ENCODE measurements at regions not wholly inside any gene's neighbourhood (a gene's known extent, or its start where the extent isn't known, plus 50 kb on each side); places are given as distances from the start of the nearest gene placed in this dataset.

DNA sequence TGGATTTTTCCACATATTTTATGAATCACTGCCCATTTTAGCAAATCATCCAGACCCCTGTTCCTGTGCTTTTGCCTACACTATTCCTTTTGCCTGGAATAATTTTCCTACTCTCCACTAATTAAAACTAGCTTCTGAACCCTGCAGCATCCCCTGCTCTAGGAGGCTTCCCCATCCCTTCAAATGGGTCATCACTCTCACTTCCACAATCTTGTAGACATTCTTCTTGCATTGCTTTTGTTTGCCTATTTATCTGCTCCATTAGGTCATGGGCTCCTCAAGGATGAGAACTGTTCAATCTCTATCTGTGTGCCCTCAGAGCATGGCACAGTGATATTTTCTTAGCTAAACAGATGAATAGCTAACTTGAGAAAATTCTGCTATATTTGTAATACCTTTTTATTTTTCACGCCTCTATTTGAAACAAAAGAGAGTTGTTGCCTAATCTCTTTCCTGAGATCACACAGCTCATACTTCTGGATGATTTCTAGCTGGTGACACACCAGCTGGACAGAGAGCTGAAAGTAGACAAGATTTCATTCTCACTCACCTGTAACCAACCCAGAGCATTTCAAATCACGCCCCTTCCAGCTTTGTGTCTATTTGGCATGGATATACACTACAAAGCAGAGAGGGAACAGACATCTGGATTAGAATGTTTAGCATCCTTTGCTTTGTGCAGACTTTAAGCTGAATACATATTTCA is 466.0 kb downstream of the FOXO1 start:
- no peak for DNase-seq

DNA sequence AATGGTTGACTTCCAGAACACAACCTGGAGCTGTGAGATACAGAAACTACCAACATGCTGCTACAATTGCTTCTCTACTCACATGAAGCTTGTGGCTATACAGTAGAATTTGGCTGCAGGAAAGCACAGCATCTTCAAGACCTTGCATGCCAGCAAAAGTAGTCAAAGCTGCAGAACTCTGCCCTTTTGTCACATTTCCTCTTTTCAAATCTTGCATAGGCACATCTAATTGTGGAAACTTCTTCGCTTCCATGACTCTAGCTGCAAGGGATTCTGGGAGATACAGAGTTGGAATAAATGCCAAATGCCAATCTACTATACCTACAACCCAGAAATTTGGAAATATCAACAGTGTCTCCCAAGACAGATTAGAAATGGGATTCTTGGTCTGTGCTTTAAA is 462.2 kb downstream of the FOXO1 start:
- no peak for DNase-seq

DNA sequence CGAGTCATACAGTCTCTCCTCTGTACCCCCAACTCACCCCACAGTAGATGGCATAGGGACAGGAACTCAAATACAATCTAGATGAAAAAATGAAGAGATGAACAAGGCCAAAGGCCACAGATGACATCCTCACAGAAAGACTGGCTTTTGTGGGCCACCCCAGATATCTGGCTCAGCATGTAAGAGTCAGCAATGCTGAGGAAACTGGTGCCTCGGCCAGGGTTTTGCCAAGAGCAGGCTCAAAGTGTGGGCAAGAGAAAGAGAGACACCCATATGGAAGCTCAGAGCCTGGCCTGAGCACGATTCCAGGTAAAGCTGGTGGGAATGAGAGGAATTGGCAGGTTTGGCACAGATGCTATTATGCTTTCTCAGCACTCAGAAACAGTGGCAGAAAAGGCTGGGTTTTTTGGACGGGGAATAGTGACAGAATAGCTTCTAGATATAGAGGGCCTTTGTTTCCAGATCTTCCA is 460.6 kb downstream of the FOXO1 start:
- DNase-seq = no peak

DNA sequence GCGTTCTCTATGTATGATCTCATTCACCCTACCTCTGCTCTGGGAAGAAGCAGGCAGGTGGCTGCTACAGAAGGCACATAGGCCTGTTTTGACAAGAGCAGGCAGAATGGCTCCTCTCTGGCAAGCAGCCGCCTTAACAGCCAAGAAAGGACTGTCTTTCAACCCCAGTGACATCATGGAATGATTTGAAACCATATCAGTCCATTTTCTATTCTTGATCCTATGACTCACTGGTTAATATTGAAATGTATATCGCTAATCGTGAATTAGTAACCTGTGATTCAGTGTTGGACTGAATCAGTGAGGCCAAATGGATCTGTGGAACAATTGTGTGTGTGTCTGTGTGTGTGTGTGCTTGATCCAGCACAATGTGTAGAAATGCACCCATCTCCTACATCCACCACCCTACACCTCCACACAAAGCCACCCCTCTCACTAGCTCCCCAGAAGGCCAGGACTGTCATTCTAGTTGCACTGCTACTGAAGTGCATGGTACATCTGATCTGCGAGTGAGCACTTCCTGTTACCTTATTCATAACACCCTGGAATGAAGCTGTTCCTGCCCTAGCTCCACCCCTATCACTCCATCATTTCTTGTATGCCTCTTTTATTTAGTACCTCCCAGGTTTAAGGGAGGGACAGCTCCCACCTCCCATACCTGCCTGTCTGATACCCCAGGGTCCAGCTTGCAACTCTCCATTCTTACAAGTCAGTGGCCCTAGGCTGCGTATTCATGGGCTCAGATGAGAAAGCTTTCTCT is 460.0 kb downstream of the FOXO1 start:
- DNase-seq = peak; percentile 15

DNA sequence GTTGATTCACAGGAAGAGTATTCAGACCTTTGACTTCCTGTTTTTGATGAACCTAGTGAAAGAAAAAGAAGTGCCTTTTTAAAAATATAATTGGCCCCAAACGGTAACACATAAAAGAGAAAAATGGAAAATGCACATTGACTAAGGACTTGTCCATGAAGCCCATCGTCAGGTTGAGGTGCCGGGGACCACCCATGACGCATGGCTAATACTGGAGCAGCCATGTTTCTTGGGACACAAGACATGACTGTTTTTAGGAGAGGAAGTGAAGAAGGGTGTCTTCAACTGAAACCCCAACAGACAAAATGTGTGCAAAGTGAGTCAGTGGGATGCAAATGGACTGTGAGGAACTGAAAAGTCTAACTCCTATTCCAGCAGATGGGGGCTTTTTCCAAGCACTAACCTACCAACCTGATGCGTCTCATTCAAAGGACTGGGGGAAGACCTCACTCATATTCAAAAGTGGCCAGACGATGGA is 459.4 kb downstream of the FOXO1 start:
- DNase-seq = no peak

DNA sequence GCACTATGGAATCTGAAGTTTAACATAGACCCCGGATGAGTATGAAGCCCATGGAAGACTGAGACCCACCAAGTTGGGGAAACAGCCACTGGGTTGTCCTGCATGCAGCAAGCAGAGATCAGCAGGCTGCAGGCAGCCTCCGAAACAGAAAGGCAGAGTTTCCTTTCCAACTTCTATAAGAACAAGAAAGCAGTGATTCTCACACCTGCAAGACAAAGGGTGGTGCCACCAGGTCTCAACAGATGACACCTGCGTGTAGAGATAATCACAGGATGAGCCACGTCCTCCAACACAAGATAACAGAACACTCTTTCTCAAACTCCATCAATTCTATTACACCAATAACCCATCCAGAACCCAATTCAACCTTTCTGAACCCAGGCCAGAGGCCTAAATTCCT is 457.9 kb downstream of the FOXO1 start:
- no peak for DNase-seq

DNA sequence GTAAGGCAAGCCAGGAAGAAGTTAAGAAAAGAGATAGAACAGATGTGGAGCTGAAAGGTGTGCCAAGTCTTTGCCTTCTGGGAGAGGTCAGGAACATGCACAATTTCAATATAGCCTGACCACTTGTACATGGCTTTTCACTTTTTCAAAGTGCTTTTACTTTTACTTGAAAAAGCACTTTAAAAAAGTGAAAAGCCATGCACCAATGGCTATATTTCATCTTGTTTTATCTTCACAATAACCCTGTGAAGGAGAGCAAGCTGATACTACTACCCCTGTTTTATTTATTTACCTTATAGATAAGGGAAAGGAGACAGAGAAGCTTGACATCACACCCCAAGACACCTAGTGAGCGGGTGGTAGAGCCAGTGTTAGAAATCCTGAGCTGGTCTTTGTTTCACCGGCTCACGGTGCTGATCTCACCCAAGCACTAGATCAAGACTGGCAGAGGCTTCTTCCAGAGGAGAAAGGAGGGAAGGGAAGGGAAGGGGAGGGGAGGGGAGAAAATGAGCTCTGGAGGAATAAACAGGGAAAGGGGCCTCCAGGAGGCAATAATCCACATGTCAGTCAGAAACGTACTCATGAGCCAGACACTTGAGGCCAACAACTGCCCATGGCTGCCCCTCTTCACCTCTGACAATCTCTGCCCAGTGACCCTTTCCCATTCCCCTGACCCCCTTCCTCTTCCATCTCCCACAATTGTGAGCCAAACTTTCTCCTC is 455.4 kb downstream of the FOXO1 start:
- no peak for DNase-seq

DNA sequence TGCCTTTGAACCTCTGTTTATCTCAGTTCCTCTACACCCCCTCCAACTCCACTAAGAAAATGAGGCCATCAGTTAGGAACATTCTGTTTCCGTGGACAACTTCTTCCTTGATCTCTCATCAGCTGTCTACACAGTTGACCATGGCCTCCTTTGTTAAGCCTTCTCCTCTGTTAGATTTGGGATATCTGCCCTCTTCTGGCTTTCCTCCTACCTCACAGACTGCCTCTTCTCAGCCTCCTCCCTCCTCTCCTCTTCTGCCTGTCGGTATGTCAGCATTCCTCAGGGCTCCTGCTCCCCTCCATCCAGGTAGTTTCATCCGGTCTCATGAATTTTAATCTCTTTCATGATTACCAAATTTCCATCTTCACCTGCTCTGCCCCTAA is 454.9 kb downstream of the FOXO1 start:
- DNase-seq = no peak

DNA sequence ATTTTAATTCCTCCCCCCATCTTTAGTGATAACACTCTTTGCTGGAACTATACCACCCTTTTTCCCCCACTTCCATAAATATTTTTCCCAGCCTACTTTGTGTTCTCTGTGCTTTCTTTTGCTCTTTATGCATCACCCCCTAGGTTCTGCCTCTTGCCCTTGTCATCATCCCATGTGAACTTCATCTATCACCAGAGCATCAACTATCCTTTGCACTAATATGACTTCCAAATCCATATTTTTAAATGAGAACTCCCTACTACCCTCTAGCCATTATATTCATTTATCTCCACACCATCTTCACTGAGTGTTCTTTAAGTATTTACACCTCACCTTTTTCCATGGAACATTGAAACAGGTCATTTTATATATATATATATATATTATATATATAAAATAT is 452.7 kb downstream of the FOXO1 start:
- peak; percentile 9 for DNase-seq

DNA sequence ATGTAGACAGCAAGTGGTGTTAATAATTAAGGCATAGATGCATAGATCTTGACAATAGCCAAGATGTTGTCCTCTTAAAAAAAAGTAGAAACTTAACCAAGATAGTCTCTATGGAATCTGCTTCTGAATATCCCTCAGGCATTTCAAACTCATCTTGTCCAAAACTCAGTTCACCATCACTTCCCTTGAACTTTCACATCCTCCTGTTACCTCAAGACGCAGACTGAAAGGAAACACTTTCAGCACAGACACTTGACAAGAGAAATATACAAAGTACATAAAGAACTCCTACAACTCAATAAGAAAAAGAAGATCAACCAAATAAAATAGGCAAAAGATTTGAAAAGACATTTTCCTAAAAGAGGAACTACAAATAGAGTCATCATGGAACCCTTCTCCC is 451.1 kb downstream of the FOXO1 start:
- no peak for DNase-seq

DNA sequence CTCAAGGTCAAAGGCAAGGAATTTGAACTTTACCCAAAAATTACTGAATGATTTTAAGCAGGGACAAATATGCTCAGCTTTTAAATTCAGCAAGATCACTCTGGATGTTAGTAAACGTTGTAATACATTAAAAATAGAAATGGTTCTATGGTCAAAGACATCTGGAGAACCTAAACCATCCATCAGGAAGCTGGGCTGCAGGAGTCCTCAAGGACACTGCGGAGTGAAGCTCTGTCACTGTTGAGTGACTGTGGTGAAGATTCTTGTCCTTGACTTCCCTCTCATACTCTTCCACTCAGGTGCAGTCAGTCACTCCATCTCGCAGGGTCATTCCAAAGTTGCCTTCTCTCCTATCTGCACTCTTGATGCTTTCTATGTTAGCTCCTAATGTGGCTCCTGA is 450.7 kb downstream of the FOXO1 start:
- no peak for DNase-seq

DNA sequence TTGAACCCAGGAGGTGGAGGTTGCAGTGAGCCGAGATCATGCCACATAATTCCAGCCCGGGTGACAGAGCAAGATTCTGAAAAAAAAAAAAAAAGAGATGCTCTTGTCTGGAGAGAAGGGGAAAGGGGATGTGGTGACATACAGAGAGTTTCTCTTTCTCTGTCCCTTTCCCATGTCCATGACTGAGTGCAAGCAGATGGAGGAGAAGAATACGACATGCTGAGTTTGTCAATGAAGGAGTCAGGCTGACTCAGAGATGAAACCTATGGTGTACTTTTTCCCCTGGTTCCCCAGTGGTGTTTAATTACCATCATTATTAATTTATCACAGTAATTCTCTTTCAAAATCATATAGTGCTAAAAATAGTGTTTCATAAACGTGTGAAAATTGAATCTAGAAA is 448.8 kb downstream of the FOXO1 start:
- no peak for DNase-seq

DNA sequence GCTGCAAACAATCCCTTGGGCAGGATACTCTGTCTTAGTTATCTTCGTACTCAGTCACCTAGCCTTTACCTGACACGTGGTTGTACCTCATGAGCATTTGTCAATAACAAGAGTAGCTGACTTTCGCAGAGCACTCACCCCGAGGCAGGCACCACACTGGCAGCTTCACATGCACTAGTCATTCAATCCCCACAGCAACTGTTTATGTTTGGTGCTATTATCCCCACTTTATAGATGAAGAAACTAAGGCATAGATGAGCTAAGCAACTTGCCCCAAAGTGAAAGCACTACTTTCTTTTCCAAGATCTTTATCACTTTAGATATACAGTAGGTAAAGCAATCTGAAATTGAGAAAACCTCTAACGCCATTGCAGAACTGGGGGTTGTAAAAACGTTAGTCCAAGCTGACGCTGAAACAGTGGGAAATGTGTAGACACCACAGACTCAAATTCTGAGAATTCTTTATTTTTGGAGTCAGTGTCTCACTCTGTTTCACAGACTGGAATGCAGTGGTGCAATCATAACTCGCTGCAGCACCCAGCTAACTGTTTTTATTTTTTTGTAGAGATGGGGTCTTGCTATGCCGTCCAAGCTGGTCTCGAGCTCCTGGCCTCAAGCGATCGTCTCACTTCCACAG is 446.0 kb downstream of the FOXO1 start:
- no peak for DNase-seq

DNA sequence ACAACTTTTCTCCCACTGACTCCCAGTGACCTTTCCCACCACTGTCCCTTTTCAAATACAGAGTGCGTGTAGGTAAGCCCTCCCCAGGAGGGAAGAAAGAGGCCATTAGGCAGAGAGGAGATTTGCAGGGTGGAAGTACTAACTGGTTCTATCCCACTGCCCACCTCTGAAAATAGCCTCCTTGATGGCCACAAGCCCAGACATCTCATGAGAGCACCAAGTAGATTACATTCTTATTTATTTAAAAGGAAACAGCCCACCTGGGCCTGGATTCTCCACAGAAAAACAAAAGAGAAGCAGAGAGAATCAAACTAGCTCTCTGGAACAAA is 445.3 kb downstream of the FOXO1 start:
- DNase-seq = no peak

DNA sequence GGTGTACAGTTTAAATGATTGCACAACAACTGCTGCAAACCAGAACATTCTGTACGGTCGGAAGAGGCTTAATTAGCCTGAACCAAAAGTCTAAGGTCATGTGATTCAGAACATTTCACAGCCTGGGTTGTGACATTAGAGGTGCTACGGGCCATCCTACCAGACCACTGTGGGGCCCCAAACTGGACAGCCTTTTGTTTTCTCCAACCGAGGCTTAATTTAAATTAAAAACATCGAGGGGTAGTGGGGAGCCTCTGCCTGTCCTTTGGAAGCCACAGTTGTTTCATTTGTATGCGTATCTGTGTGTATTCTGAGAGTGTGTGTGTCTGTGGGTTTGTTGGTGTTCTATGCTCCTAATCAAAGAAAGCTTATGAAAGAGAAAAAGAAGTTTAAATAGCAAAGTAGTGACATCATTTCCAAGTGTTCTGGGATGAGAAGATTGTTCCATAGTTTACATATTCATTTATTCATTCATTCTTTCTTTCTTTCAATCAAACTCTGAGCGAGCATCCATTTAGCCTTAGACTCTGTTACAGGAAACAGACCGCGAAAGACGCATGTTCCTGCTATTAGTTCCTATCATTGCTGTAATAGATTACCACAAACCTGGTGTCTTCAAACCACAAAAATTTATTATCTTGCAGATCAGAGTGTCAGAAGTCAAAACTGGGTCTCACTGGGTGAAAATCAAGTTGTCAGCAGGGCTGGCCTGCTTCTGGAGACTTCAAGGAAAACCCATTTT is 444.8 kb downstream of the FOXO1 start:
- DNase-seq = peak; percentile 45

DNA sequence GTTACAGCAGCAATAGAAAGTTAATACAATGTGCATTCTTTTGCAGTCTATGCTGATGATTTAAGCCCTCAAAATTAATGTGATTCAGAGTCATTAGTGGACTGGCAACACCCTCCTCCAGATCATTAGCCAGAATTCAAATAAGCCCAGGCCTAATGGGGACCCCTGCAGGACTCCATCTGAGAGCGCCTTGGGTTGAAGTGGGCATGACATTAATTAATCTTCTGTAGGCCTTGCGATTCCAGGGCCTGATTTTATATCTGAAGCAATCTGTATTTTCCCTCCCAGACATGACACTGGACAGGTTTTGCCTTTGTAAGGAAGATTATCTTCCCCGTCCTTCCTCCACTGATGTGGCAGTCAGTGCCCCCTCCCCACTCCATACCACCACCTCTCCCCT is 442.9 kb downstream of the FOXO1 start:
- no peak for DNase-seq

DNA sequence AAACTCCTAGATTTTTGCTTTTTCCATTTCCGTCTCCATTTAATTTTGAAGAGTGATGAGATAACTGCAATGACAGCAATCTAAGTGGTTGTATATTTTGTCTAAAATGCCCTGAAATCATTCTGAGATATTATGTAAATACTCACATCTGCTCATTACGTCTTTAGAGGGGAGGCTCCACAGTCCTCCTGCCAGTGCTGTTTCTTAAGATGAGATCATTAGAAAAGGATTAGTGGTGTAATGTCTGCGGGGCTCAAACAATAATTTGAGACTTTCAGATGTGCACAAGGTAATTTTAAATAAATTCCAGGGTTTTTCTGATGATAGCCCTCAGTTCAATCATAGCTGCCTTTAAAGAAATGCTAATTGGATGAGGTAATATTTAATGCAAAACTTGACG is 437.9 kb downstream of the FOXO1 start:
- DNase-seq = no peak

DNA sequence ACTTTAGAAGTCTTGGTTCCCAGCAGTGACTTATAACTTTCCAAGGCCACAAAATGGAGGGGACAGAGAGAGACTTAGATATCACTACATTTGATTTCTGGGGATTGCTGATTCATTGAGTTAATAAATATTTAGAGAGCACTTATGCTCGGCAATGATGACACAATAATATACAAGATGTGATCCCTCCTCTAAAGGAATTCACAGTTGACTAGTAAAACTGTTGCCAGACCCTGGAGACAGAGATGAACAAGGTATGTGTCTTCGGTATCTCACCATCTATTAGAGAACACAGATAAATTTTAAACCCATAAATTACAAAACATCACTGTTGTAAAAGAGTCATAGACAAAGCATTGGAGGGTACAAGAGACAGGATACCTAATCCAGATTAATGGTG is 437.5 kb downstream of the FOXO1 start:
- no peak for DNase-seq

DNA sequence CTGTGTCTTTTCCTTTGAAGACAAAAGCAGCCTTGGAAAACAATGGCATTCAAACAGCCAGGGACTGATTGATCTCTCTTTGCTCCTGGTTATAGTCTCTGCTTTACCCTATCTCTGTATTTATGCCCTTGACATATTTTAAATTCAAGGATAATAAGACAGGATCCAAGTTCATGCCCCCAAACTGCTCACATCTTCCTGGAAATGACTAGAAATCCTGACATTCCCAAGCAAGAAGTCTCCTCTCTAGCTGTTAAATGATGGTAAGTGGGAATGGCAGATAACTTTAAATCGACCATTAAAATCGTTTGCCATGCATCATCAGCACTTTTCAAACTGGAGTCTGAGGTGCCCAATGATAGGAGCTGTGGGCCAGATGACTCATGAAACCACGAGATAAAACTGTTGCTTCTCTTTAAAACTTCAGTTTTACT is 435.6 kb downstream of the FOXO1 start:
- peak; percentile 44 for DNase-seq

DNA sequence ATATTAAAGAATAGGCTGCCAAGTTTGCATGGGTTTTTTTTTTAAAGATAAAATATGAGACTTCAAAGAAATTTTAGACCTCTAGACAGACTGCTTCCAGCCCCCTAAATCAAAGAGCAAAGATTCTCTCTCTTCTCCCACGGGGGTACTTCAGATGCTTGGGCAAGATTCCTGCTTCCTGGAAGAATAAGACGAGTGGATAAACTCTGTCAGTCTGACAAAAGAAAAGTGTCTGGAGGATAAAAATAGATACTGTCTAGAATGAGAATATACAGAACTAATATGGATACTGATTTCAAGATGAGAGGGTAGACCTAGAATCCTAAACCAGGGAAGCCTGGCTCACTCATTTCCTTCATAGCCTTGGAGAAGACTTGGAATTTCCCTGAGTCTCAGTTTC is 435.1 kb downstream of the FOXO1 start:
- no peak for DNase-seq

DNA sequence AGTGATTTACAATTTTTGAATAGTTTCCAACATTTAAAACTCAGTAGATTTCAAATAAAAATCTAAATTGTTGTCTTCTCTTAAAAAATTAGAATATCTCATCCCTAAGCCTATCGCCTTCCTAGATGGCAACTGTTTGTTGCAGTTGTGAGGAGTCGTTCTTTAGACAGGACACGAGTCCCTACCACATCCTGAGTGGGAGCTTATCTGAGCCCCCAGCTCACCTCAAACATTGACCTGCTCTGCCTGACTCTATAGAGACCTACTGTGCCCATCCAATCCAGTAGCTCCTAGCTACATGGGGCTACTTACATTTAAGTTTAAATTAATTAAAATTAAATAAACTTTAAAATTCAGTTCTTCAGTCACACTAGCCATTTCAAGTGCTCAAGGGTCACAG is 434.7 kb downstream of the FOXO1 start:
- no peak for DNase-seq

DNA sequence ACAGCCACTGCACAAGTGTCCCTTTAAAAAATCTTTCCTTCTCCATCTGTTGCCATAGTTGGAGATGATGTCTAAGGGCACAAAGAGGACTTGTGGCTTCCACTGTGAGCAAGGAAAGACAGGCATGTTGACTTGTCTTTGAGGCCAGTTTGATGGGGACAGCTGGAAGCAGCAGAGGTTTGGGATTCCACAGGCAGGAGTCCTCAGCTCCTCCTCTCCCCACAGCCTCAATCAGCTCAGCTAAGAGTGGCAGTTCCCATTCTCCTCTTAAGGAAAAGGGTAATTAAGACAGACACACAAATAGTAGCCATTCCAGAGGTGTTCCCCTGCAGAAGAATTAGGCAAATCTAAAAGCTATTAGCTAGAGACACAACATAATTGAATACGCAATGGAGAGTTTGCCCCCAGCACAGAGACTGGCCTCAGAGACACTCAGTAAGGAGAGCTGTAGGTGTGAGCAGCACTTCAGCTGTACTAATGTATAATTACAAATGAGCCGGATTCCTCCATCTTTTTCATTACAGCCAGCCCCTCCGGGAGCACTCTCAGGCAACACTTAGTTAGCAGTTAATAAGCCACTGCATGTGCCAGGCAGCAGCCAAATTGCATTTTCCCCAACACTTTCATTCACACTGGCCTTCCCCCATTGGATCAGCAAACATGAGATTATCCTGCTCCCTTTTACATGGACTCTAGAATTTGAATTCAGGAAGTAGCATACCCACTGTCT is 434.0 kb downstream of the FOXO1 start:
- no peak for DNase-seq

Data from hematopoietic multipotent progenitor cell treated with erythropoietin and hydrocortisone succinate and interleukin-3 and kit ligand, for 6 days (in vitro differentiated cells).